IgD-negative memory B cell (primary cell): ENCODE measurements at regions not wholly inside any gene's neighbourhood (a gene's known extent, or its start where the extent isn't known, plus 50 kb on each side); places are given as distances from the start of the nearest gene placed in this dataset.

ENCODE experiments used
- H3K27ac Mint-ChIP-seq, 3 donors: one replicate each; pipeline ENCODE4 v1.8.0; 2020 to 2022; ENCODE audit warnings: mild to moderate bottlenecking in 3 of 3, mixed read lengths in 3 of 3, moderate library complexity in 1 of 3
- H3K27me3 Mint-ChIP-seq: one replicate; pipeline ENCODE4 v1.8.0; 2021; ENCODE audit warnings: mixed read lengths
- H3K36me3 Mint-ChIP-seq: one replicate; pipeline ENCODE4 v1.8.0; 2020; ENCODE audit warnings: mild to moderate bottlenecking, mixed read lengths
- H3K4me1 Mint-ChIP-seq, 3 donors: one replicate each; pipeline ENCODE4 v1.8.0; 2020 to 2022; ENCODE audit warnings: mixed read lengths in 3 of 3, mild to moderate bottlenecking in 1 of 3
- H3K4me3 Mint-ChIP-seq, 4 donors: one replicate each; pipeline ENCODE4 v1.8.0; 2020 to 2022; ENCODE audit warnings: mild to moderate bottlenecking in 4 of 4, mixed read lengths in 4 of 4, moderate library complexity in 3 of 4
- H3K9me3 Mint-ChIP-seq, 3 donors: one replicate each; pipeline ENCODE4 v1.8.0; 2020 to 2021; ENCODE audit warnings: mixed read lengths in 3 of 3, mild to moderate bottlenecking in 1 of 3

- Mint-ChIP-seq H3K27me3 (no peaks in the 10 kb centered on the region), H3K4me3 (no peak overlapping the region), H3K27ac (no peak overlapping the region), H3K9me3 (peaks cover 0 to 7% (median 2%) of the 10 kb centered on the region in 3 donors), H3K4me1 (no peaks in the 10 kb centered on the region), H3K36me3 (peaks cover 2% of the 10 kb centered on the region)
Observed at GRCh38 chr3:110749006-110749405, 322.6 kb upstream of the NECTIN3 start.

- Mint-ChIP-seq H3K9me3 (peaks cover 0 to 7% (median 0%) of the 10 kb centered on the region in 3 donors), H3K4me1 (no peaks in the 10 kb centered on the region), H3K27me3 (no peaks in the 10 kb centered on the region), H3K4me3 (no peak overlapping the region), H3K27ac (no peak overlapping the region), H3K36me3 (peaks cover 2% of the 10 kb centered on the region)
Observed at GRCh38 chr3:110750201-110750600, 321.4 kb upstream of the NECTIN3 start.

GRCh38 chr3:110752307-110752706 lies 319.3 kb upstream of the NECTIN3 start:
- H3K4me3 Mint-ChIP-seq = no peak overlapping the region
- H3K36me3 Mint-ChIP-seq = no peaks in the 10 kb centered on the region
- H3K27me3 Mint-ChIP-seq = no peaks in the 10 kb centered on the region
- H3K9me3 Mint-ChIP-seq = no peaks in the 10 kb centered on the region
- H3K27ac Mint-ChIP-seq = no peak overlapping the region
- no peaks in the 10 kb centered on the region for H3K4me1 Mint-ChIP-seq

- Mint-ChIP-seq H3K4me3 (no peak overlapping the region), H3K27ac (no peak overlapping the region), H3K9me3 (no peaks in the 10 kb centered on the region), H3K36me3 (no peaks in the 10 kb centered on the region), H3K4me1 (no peaks in the 10 kb centered on the region), H3K27me3 (no peaks in the 10 kb centered on the region)
Observed at GRCh38 chr3:110753516-110753915, 318.1 kb upstream of the NECTIN3 start.

DNA sequence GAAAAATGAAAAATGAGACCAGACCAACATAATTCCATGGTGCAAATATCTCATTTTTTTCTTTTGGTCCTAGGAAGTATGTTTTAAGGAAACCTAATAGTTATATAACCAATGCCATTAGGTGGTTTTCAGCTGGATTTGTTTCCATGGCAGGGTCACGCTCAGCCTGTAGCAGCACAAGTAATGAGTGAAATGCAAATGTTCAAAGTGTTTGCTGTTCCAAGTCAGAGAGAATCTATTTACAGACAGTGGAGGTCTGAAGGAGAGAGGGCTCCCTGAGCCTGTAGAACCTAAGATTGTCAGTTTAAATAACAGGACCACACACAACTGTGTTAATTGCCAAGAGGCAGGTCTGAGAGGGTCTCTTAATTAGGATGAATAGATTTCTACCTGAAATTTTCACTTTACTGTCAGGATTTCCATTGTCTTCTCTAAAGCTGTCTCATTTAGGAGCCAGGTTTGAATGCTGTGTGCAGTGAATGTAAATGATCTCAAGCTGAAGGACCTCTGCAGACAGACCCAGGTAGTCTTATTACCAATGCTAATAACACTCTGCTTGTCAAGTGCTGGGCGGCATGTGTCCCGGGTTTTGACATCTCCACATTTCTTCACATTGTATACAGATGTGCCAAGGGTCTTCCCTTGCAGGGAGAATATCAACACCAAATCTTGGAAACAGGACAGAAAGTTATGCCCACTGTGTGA lies 317.3 kb upstream of the NECTIN3 start:
- no peaks in the 10 kb centered on the region for H3K27me3 Mint-ChIP-seq
- H3K36me3 Mint-ChIP-seq = no peaks in the 10 kb centered on the region
- no peaks in the 10 kb centered on the region for H3K9me3 Mint-ChIP-seq
- no peaks in the 10 kb centered on the region for H3K4me1 Mint-ChIP-seq
- H3K4me3 Mint-ChIP-seq = no peak overlapping the region
- no peak overlapping the region for H3K27ac Mint-ChIP-seq

DNA sequence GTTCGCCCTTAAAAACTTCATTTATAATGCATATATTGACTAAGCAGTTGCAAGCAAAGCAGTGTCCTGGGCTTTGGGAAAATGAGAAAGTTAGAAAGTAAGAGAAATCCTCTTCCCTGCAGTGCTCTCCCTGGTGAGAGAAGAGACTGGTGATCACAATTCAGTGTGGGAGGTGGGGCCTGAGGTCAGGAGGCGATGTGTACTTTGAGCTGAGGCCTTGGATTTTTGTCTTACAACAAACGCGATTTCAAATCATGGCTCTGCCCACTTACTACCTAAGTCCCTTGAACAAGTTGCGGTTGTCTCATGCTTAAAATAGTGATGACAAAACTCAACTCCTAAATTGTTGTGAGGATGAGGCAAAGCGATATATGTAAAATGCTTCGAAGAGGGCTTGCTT lies 316.3 kb upstream of the NECTIN3 start:
- no peaks in the 10 kb centered on the region for H3K27me3 Mint-ChIP-seq
- H3K27ac Mint-ChIP-seq = no peak overlapping the region
- no peaks in the 10 kb centered on the region for H3K4me1 Mint-ChIP-seq
- H3K9me3 Mint-ChIP-seq = no peaks in the 10 kb centered on the region
- H3K36me3 Mint-ChIP-seq = no peaks in the 10 kb centered on the region
- H3K4me3 Mint-ChIP-seq = no peak overlapping the region

GRCh38 chr3:110756705-110757104 lies 314.9 kb upstream of the NECTIN3 start:
- Mint-ChIP-seq H3K9me3 (no peaks in the 10 kb centered on the region), H3K27ac (no peak overlapping the region), H3K36me3 (no peaks in the 10 kb centered on the region), H3K27me3 (no peaks in the 10 kb centered on the region), H3K4me1 (no peaks in the 10 kb centered on the region), H3K4me3 (no peak overlapping the region)

- no peaks in the 10 kb centered on the region for H3K4me1 Mint-ChIP-seq
- H3K9me3 Mint-ChIP-seq = no peaks in the 10 kb centered on the region
- H3K4me3 Mint-ChIP-seq = no peak overlapping the region
- H3K27me3 Mint-ChIP-seq = no peaks in the 10 kb centered on the region
- H3K36me3 Mint-ChIP-seq = no peaks in the 10 kb centered on the region
- no peak overlapping the region for H3K27ac Mint-ChIP-seq
Observed at GRCh38 chr3:110758208-110758607, 313.4 kb upstream of the NECTIN3 start.

DNA sequence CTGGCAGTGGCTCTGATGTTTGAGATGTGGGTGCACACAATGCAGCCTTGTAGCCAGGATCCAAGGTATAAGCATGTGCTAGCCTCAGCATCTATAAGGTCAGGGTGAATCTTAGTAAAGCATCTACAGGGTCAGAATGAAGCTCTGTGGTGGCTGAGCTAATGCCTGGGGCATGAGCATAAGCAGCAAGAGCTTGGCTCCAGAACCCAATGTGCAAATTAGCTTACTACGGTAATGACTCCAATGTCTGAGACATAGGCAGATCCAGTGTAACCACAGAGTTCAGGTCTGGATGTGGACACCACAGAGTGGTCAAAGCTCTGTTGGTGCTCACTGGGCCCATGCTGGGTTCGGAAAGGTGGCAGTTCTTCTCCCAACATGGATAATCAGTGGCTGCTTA lies 304.5 kb upstream of the NECTIN3 start:
- Mint-ChIP-seq H3K36me3 (peaks cover 2% of the 10 kb centered on the region), H3K4me3 (no peak overlapping the region), H3K27me3 (no peaks in the 10 kb centered on the region), H3K4me1 (no peaks in the 10 kb centered on the region), H3K9me3 (peaks cover 2 to 7% (median 3%) of the 10 kb centered on the region in 3 donors), H3K27ac (no peak overlapping the region)

GRCh38 chr3:110767838-110768237 lies 303.8 kb upstream of the NECTIN3 start:
- H3K9me3 Mint-ChIP-seq = peaks cover 2 to 7% (median 3%) of the 10 kb centered on the region in 3 donors
- H3K4me3 Mint-ChIP-seq = no peak overlapping the region
- no peaks in the 10 kb centered on the region for H3K27me3 Mint-ChIP-seq
- no peak overlapping the region for H3K27ac Mint-ChIP-seq
- H3K36me3 Mint-ChIP-seq = peaks cover 2% of the 10 kb centered on the region
- no peaks in the 10 kb centered on the region for H3K4me1 Mint-ChIP-seq

- Mint-ChIP-seq H3K4me3 (no peak overlapping the region), H3K9me3 (no peaks in the 10 kb centered on the region), H3K36me3 (peaks cover 2% of the 10 kb centered on the region), H3K4me1 (no peaks in the 10 kb centered on the region), H3K27me3 (no peaks in the 10 kb centered on the region), H3K27ac (no peak overlapping the region)
Observed at GRCh38 chr3:110773413-110773954, 298.1 kb upstream of the NECTIN3 start.

DNA sequence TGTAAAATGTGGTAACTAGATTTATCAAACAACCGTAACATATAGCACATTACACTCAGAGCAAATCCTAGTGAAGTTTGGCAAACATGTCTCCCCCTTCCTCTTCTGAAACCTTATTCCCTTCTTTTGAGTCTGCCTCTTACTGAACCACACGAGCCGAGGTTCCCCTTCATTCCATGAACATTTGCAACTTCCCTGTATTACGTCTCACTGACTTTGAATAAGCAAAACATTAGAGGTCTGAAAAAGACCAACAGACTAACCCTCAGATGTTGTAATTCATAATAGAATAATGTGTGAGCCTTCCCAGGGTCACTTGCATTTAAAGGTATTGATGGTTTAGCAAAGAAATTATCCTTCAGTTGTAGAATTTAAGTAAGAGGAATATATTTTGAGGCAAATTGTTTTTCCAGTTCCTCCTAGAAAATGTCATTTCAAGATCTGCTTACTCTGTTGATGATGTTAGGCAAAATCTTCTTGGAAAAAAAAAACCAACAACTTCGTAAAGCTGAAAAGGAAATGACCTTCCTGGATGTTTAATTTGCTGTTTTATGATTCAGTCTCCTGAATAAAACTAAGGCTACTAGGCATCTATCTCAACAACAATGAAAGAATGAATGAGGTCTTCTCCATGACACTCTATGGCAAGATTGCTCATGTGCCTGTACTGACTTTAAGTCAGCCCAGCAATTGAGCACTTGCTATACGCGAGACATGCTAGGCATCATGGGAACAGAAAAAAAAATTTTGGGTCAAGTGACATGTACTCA lies 296.9 kb upstream of the NECTIN3 start:
- H3K9me3 Mint-ChIP-seq = no peaks in the 10 kb centered on the region
- H3K4me1 Mint-ChIP-seq = no peaks in the 10 kb centered on the region
- peaks cover 2% of the 10 kb centered on the region for H3K36me3 Mint-ChIP-seq
- no peaks in the 10 kb centered on the region for H3K27me3 Mint-ChIP-seq
- H3K27ac Mint-ChIP-seq = no peak overlapping the region
- no peak overlapping the region for H3K4me3 Mint-ChIP-seq

DNA sequence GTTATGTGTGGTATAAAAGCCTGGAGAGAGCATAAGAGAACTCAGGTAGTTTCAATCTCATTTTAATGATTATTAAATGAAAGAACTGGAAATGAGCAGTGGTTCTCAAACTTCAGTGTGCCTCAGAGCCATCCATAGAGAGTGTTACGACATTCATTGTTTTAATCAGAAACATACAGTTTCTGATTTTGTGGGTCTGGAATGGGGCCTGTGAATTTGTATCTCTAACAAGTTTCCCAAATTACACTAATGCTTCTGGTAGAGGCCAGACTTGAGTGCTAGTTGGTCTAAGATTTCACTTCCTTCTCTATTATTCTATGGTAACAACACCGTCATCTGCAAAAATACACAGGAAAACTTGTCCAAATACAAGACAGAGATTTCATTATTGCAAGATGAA lies 292.0 kb upstream of the NECTIN3 start:
- H3K27ac Mint-ChIP-seq = no peak overlapping the region
- H3K9me3 Mint-ChIP-seq = peaks cover 0 to 3% (median 0%) of the 10 kb centered on the region in 3 donors
- no peak overlapping the region for H3K4me3 Mint-ChIP-seq
- no peaks in the 10 kb centered on the region for H3K27me3 Mint-ChIP-seq
- no peaks in the 10 kb centered on the region for H3K36me3 Mint-ChIP-seq
- H3K4me1 Mint-ChIP-seq = no peaks in the 10 kb centered on the region

DNA sequence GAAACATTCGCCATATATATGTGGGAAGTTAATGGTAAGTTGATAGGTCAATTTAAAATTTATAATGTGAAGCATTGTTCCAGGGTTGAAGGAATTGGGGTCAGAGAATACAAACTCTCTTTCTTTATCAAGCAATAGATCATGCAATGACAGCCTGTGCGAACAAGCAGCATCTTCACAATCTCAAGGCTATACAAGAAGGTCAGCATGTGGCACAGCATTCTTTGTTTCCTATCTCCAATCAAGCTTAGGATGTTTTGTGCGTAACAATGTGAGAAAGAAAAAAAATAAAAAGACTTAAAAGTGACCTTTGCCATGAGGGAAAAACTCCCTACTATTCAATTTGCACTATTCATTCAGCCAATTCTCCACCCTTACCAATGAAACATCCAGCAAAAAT lies 288.1 kb upstream of the NECTIN3 start:
- no peaks in the 10 kb centered on the region for H3K36me3 Mint-ChIP-seq
- H3K4me3 Mint-ChIP-seq = no peak overlapping the region
- peaks cover 0 to 6% (median 5%) of the 10 kb centered on the region in 3 donors for H3K9me3 Mint-ChIP-seq
- no peak overlapping the region for H3K27ac Mint-ChIP-seq
- H3K27me3 Mint-ChIP-seq = no peaks in the 10 kb centered on the region
- H3K4me1 Mint-ChIP-seq = no peaks in the 10 kb centered on the region

GRCh38 chr3:110788794-110789193 lies 282.8 kb upstream of the NECTIN3 start:
- no peak overlapping the region for H3K27ac Mint-ChIP-seq
- H3K4me1 Mint-ChIP-seq = no peaks in the 10 kb centered on the region
- H3K27me3 Mint-ChIP-seq = no peaks in the 10 kb centered on the region
- H3K9me3 Mint-ChIP-seq = peaks cover 0 to 6% (median 5%) of the 10 kb centered on the region in 3 donors
- H3K4me3 Mint-ChIP-seq = no peak overlapping the region
- no peaks in the 10 kb centered on the region for H3K36me3 Mint-ChIP-seq

DNA sequence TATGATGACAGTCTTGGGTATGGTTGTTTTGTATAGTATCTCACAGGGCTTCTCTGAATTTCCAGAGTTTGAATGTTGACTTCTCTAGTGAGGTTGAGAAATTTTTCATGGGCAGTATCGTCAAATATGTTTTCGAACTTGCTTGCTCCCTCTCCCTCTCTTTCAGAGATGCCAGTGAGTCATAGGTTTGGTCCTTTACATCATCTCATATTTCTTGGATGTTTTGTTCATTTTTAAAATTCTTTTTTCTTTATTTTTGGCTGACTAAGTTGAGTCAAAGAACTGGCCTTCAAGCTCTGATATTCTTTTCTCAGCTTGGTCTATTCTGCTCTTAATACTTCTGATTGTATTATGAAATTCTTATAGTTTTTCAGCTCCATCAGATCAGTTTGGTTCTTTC lies 282.3 kb upstream of the NECTIN3 start:
- H3K4me1 Mint-ChIP-seq = no peaks in the 10 kb centered on the region
- H3K36me3 Mint-ChIP-seq = no peaks in the 10 kb centered on the region
- peaks cover 0 to 6% (median 5%) of the 10 kb centered on the region in 3 donors for H3K9me3 Mint-ChIP-seq
- no peak overlapping the region for H3K27ac Mint-ChIP-seq
- H3K27me3 Mint-ChIP-seq = no peaks in the 10 kb centered on the region
- H3K4me3 Mint-ChIP-seq = no peak overlapping the region
